ENCODE measurements at regions not wholly inside any gene's neighbourhood (a gene's known extent, or its start where the extent isn't known, plus 50 kb on each side); places are given as distances from the start of the nearest gene placed in this dataset.

- Mint-ChIP-seq H3K4me1 (peaks cover 15% of the 10 kb centered on the region), H3K4me3 (no peak overlapping the region), H3K27me3 (ENCODE audit: insufficient read depth, low read depth, poor library complexity) (peaks cover 5% of the 10 kb centered on the region), H3K9me3 (peaks cover 4% of the 10 kb centered on the region; the same call in 1 of the 3 replicates), H3K36me3 (ENCODE audit: low read depth) (no peaks in the 10 kb centered on the region), H3K27ac (no peak overlapping the region)
- DNase-seq (ENCODE audit: low spot score) (no peak), ATAC-seq (no peak)
- Histone ChIP-seq H3K4me2 (no peak overlapping the region), H3F3A (replicated peaks; ENCODE audit: low read depth) (no peaks in the 10 kb centered on the region), H3K27me3 (ENCODE audit: insufficient read depth) (no peaks in the 10 kb centered on the region), H3K9me2 (ENCODE audit: insufficient read depth) (0 out of 2 replicates have a peak, but pooled peaks cover 2% of the 10 kb centered on the region), H3K4me1 (ENCODE audit: insufficient read depth) (peaks cover 8% of the 10 kb centered on the region; the same call in 1 of the 2 replicates), H3K79me2 (replicated peaks; ENCODE audit: insufficient read depth) (no peaks in the 10 kb centered on the region), H3K27ac (ENCODE audit: low read depth) (no peak overlapping the region), H4K20me1 (replicated peaks; ENCODE audit: insufficient read depth) (no peaks in the 10 kb centered on the region), H3K36me3 (ENCODE audit: insufficient read depth) (no peaks in the 10 kb centered on the region), H3K4me3 (no peak overlapping the region), H2AFZ (no peak overlapping the region)
- no peak for TF ChIP-seq STAT1 (IDR thresholded peaks at IDR 0.05; ENCODE audit: unreplicated experiment)
- TF ChIP-seq EZH2 (IDR thresholded peaks at IDR 0.05; ENCODE audit: low read depth, unreplicated experiment), result no peak
- TF ChIP-seq, protein P1, sequence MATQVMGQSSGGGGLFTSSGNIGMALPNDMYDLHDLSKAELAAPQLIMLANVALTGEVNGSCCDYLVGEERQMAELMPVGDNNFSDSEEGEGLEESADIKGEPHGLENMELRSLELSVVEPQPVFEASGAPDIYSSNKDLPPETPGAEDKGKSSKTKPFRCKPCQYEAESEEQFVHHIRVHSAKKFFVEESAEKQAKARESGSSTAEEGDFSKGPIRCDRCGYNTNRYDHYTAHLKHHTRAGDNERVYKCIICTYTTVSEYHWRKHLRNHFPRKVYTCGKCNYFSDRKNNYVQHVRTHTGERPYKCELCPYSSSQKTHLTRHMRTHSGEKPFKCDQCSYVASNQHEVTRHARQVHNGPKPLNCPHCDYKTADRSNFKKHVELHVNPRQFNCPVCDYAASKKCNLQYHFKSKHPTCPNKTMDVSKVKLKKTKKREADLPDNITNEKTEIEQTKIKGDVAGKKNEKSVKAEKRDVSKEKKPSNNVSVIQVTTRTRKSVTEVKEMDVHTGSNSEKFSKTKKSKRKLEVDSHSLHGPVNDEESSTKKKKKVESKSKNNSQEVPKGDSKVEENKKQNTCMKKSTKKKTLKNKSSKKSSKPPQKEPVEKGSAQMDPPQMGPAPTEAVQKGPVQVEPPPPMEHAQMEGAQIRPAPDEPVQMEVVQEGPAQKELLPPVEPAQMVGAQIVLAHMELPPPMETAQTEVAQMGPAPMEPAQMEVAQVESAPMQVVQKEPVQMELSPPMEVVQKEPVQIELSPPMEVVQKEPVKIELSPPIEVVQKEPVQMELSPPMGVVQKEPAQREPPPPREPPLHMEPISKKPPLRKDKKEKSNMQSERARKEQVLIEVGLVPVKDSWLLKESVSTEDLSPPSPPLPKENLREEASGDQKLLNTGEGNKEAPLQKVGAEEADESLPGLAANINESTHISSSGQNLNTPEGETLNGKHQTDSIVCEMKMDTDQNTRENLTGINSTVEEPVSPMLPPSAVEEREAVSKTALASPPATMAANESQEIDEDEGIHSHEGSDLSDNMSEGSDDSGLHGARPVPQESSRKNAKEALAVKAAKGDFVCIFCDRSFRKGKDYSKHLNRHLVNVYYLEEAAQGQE (IDR thresholded peaks at IDR 0.05; ENCODE audit: unreplicated experiment), result no peak
- no peak for TF ChIP-seq JUNB (IDR thresholded peaks at IDR 0.05; ENCODE audit: unreplicated experiment)
- TF ChIP-seq, protein P2, sequence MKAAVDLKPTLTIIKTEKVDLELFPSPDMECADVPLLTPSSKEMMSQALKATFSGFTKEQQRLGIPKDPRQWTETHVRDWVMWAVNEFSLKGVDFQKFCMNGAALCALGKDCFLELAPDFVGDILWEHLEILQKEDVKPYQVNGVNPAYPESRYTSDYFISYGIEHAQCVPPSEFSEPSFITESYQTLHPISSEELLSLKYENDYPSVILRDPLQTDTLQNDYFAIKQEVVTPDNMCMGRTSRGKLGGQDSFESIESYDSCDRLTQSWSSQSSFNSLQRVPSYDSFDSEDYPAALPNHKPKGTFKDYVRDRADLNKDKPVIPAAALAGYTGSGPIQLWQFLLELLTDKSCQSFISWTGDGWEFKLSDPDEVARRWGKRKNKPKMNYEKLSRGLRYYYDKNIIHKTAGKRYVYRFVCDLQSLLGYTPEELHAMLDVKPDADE (IDR thresholded peaks at IDR 0.05), result no peak
- TF ChIP-seq ZNF331 (CRISPR knock-in tag; IDR thresholded peaks at IDR 0.05; ENCODE audit: low read depth), result no peak
- no peak for TF ChIP-seq CREB1 (CRISPR knock-in tag; IDR thresholded peaks at IDR 0.05; ENCODE audit: low read depth)
- no peak for TF ChIP-seq ZNF114 (CRISPR knock-in tag; IDR thresholded peaks at IDR 0.05)
- TF ChIP-seq NANOG (IDR thresholded peaks at IDR 0.05; ENCODE audit: borderline replicate concordance), result no peak
- TF ChIP-seq, protein P3, sequence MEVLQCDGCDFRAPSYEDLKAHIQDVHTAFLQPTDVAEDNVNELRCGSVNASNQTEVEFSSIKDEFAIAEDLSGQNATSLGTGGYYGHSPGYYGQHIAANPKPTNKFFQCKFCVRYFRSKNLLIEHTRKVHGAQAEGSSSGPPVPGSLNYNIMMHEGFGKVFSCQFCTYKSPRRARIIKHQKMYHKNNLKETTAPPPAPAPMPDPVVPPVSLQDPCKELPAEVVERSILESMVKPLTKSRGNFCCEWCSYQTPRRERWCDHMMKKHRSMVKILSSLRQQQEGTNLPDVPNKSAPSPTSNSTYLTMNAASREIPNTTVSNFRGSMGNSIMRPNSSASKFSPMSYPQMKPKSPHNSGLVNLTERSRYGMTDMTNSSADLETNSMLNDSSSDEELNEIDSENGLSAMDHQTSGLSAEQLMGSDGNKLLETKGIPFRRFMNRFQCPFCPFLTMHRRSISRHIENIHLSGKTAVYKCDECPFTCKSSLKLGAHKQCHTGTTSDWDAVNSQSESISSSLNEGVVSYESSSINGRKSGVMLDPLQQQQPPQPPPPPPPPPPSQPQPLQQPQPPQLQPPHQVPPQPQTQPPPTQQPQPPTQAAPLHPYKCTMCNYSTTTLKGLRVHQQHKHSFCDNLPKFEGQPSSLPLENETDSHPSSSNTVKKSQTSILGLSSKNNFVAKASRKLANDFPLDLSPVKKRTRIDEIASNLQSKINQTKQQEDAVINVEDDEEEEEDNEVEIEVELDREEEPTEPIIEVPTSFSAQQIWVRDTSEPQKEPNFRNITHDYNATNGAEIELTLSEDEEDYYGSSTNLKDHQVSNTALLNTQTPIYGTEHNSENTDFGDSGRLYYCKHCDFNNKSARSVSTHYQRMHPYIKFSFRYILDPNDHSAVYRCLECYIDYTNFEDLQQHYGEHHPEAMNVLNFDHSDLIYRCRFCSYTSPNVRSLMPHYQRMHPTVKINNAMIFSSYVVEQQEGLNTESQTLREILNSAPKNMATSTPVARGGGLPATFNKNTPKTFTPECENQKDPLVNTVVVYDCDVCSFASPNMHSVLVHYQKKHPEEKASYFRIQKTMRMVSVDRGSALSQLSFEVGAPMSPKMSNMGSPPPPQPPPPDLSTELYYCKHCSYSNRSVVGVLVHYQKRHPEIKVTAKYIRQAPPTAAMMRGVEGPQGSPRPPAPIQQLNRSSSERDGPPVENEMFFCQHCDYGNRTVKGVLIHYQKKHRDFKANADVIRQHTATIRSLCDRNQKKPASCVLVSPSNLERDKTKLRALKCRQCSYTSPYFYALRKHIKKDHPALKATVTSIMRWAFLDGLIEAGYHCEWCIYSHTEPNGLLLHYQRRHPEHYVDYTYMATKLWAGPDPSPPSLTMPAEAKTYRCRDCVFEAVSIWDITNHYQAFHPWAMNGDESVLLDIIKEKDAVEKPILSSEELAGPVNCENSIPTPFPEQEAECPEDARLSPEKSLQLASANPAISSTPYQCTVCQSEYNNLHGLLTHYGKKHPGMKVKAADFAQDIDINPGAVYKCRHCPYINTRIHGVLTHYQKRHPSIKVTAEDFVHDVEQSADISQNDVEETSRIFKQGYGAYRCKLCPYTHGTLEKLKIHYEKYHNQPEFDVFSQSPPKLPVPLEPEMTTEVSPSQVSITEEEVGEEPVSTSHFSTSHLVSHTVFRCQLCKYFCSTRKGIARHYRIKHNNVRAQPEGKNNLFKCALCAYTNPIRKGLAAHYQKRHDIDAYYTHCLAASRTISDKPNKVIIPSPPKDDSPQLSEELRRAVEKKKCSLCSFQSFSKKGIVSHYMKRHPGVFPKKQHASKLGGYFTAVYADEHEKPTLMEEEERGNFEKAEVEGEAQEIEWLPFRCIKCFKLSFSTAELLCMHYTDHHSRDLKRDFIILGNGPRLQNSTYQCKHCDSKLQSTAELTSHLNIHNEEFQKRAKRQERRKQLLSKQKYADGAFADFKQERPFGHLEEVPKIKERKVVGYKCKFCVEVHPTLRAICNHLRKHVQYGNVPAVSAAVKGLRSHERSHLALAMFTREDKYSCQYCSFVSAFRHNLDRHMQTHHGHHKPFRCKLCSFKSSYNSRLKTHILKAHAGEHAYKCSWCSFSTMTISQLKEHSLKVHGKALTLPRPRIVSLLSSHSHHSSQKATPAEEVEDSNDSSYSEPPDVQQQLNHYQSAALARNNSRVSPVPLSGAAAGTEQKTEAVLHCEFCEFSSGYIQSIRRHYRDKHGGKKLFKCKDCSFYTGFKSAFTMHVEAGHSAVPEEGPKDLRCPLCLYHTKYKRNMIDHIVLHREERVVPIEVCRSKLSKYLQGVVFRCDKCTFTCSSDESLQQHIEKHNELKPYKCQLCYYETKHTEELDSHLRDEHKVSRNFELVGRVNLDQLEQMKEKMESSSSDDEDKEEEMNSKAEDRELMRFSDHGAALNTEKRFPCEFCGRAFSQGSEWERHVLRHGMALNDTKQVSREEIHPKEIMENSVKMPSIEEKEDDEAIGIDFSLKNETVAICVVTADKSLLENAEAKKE (CRISPR knock-in tag; IDR thresholded peaks at IDR 0.05), result no peak
- no peak for TF ChIP-seq EZH2phosphoT487 (IDR thresholded peaks at IDR 0.05; ENCODE audit: unreplicated experiment)
- TF ChIP-seq, protein P4, sequence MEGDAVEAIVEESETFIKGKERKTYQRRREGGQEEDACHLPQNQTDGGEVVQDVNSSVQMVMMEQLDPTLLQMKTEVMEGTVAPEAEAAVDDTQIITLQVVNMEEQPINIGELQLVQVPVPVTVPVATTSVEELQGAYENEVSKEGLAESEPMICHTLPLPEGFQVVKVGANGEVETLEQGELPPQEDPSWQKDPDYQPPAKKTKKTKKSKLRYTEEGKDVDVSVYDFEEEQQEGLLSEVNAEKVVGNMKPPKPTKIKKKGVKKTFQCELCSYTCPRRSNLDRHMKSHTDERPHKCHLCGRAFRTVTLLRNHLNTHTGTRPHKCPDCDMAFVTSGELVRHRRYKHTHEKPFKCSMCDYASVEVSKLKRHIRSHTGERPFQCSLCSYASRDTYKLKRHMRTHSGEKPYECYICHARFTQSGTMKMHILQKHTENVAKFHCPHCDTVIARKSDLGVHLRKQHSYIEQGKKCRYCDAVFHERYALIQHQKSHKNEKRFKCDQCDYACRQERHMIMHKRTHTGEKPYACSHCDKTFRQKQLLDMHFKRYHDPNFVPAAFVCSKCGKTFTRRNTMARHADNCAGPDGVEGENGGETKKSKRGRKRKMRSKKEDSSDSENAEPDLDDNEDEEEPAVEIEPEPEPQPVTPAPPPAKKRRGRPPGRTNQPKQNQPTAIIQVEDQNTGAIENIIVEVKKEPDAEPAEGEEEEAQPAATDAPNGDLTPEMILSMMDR (conservative IDR thresholded peaks at IDR 0.05; ENCODE audit: low read depth in 2 of 2), result no peak
- no peak for TF ChIP-seq POLR2AphosphoS5 (IDR thresholded peaks at IDR 0.05; ENCODE audit: low read depth)
Measured at GRCh38 chr16:59121411-59122261, 387.5 kb upstream of the GOT2 start.
